H1 (cell line): ENCODE measurements at regions not wholly inside any gene's neighbourhood (a gene's known extent, or its start where the extent isn't known, plus 50 kb on each side); places are given as distances from the start of the nearest gene placed in this dataset.
"Not testable (repeated sequence)": the region's sequence is repeated elsewhere in the genome, so short reads cannot be mapped to it uniquely, and the experiment has no call there.

Experiments used
- CTCF ChIA-PET: fragments of 300-600 bp; sonication (Branson Sonifier 250); formaldehyde crosslinking; loops from one replicate; lab custom pipeline; 2021; ENCODE audit not compliant: partially characterized antibody; lab: Charles Lee
- POLR2A ChIA-PET: fragments of 300-600 bp; sonication (Branson Sonifier 250); formaldehyde crosslinking; loops from one replicate; lab custom pipeline; 2021; ENCODE audit warnings: inconsistent platforms; ENCODE audit not compliant: partially characterized antibody; lab: Charles Lee
- DNase-seq, 2 experiments: peaks; one replicate each; pipeline versions ENCODE4 v3.0.0 to v3.0.0-alpha.2; 2010 to 2022; ENCODE audit warnings: low spot score in 2 of 2, low read depth in 1 of 2, mixed read lengths in 1 of 2
- FAIRE-seq: peaks from 2 replicates; lab custom pipeline; 2011; peaks lifted over from hg19 to GRCh38; lab: Jason Lieb, UNC
- H2AFZ ChIP-seq: 2 replicates; pipeline ENCODE4 v1.8.1; 2012; ENCODE audit warnings: low read length, inconsistent platforms
- H2AK5ac ChIP-seq: 2 replicates; pipeline ENCODE4 v1.6.1; 2013; ENCODE audit warnings: low read depth, low read length
- H2BK120ac ChIP-seq: replicated peaks from 2 replicates; pipeline ENCODE3; 2013; ENCODE audit warnings: low read depth, low read length, inconsistent platforms
- H2BK12ac ChIP-seq: 2 replicates; pipeline ENCODE4 v1.6.1; 2013; ENCODE audit warnings: low read depth, low read length
- H2BK15ac ChIP-seq: 2 replicates; pipeline ENCODE4 v1.6.1; 2013; ENCODE audit warnings: low read length
- H2BK20ac ChIP-seq: 2 replicates; pipeline ENCODE4 v1.6.1; 2013; ENCODE audit warnings: low read length
- H2BK5ac ChIP-seq: 2 replicates; pipeline ENCODE4 v1.6.1; 2013; ENCODE audit warnings: low read depth, low read length
- H3K14ac ChIP-seq: 2 replicates; pipeline ENCODE4 v1.6.1; 2013; ENCODE audit warnings: inconsistent platforms; ENCODE audit not compliant: insufficient read length
- H3K18ac ChIP-seq: 2 replicates; pipeline ENCODE4 v1.6.1; 2013; ENCODE audit warnings: low read length; ENCODE audit errors: extremely low read depth
- H3K23ac ChIP-seq: 2 replicates; pipeline ENCODE4 v1.6.1; 2013; ENCODE audit warnings: inconsistent platforms; ENCODE audit not compliant: insufficient read length
- H3K23me2 ChIP-seq: 2 replicates; pipeline ENCODE4 v1.6.1; 2013; ENCODE audit warnings: low read depth, low read length
- H3K27ac ChIP-seq: 2 replicates; pipeline ENCODE4 v1.6.1; 2011; ENCODE audit warnings: low read depth, low read length, inconsistent platforms
- H3K27me3 ChIP-seq, 4 experiments: replicated peaks in 1 of 4; 1 replicate in 1 of 4; 2 replicates in 3 of 4; pipeline versions ENCODE4 v1.6.1 to v1.8.1; 2011 to 2013; ENCODE audit warnings: low read length in 3 of 4, mild to moderate bottlenecking in 3 of 4, inconsistent platforms in 2 of 4, mixed read lengths in 2 of 4, moderate library complexity in 1 of 4; ENCODE audit not compliant: control insufficient read depth in 3 of 4, insufficient read depth in 3 of 4; ENCODE audit errors: extremely low read depth in 1 of 4
- H3K36me3 ChIP-seq, 4 experiments: 2 replicates each; pipeline versions ENCODE4 v1.6.1 to v1.8.1; 2011 to 2013; ENCODE audit warnings: mild to moderate bottlenecking in 4 of 4, low read length in 3 of 4, moderate library complexity in 2 of 4, control low read depth in 1 of 4, inconsistent platforms in 1 of 4; ENCODE audit not compliant: insufficient read depth in 4 of 4, control insufficient read depth in 2 of 4
- H3K4ac ChIP-seq: replicated peaks from 2 replicates; pipeline ENCODE3; 2013; ENCODE audit warnings: low read length, low read depth, mixed read lengths, inconsistent platforms; ENCODE audit not compliant: insufficient read length
- H3K4me1 ChIP-seq, 4 experiments: replicated peaks in 1 of 4; 1 replicate in 1 of 4; 2 replicates in 3 of 4; pipeline versions ENCODE4 v1.6.1 to v1.8.1; 2011 to 2013; ENCODE audit warnings: low read length in 3 of 4, inconsistent platforms in 2 of 4, mixed read lengths in 1 of 4; ENCODE audit not compliant: insufficient read depth in 4 of 4, control insufficient read depth in 3 of 4
- H3K4me2 ChIP-seq, 2 experiments: 2 replicates each; pipeline versions ENCODE4 v1.6.1 to v1.8.1; 2011 to 2013; ENCODE audit warnings: low read depth in 2 of 2, low read length in 2 of 2, control low read depth in 1 of 2, inconsistent platforms in 1 of 2, mild to moderate bottlenecking in 1 of 2; ENCODE audit not compliant: insufficient read depth in 1 of 2
- H3K4me3 ChIP-seq, 4 experiments: fragments of 200-600, 300-600 bp in 1 of 4; sonication (generic), shearing (Covaris generic), sonication (Bioruptor Twin) in 1 of 4; 2 replicates each; pipeline versions ENCODE4 v1.5.1 to v1.8.1; 2011 to 2016; ENCODE audit warnings: low read length in 4 of 4, low read depth in 3 of 4, control low read depth in 2 of 4, inconsistent platforms in 2 of 4, mild to moderate bottlenecking in 2 of 4, mixed read lengths in 1 of 4, moderate library complexity in 1 of 4; ENCODE audit not compliant: insufficient read depth in 2 of 4; ENCODE audit errors: extremely low read depth in 1 of 4
- H3K56ac ChIP-seq: replicated peaks from 2 replicates; pipeline ENCODE3; 2013; ENCODE audit warnings: low read depth, mild to moderate bottlenecking, mixed read lengths, low read length, inconsistent platforms; ENCODE audit not compliant: insufficient read length
- H3K79me1 ChIP-seq: 2 replicates; pipeline ENCODE4 v1.6.1; 2013; ENCODE audit warnings: low read depth, low read length, control low read depth
- H3K79me2 ChIP-seq, 2 experiments: 2 replicates each; pipeline versions ENCODE4 v1.6.1 to v1.8.1; 2012 to 2013; ENCODE audit warnings: low read length in 2 of 2, mild to moderate bottlenecking in 2 of 2, inconsistent platforms in 1 of 2; ENCODE audit not compliant: insufficient read depth in 2 of 2, control insufficient read depth in 1 of 2
- H3K9ac ChIP-seq, 4 experiments: replicated peaks in 1 of 4; 1 replicate in 1 of 4; 2 replicates in 3 of 4; pipeline versions ENCODE4 v1.6.1 to v1.8.1; 2011 to 2013; ENCODE audit warnings: low read depth in 3 of 4, low read length in 3 of 4, control low read depth in 2 of 4, mild to moderate bottlenecking in 2 of 4, moderate library complexity in 2 of 4, inconsistent platforms in 1 of 4; ENCODE audit errors: extremely low read depth in 1 of 4
- H3K9me3 ChIP-seq, 2 experiments: 2 replicates each; pipeline versions ENCODE4 v1.6.1 to v1.8.1; 2012 to 2013; ENCODE audit warnings: mild to moderate bottlenecking in 2 of 2, moderate library complexity in 2 of 2, control low read depth in 1 of 2, inconsistent platforms in 1 of 2, low read depth in 1 of 2, low read length in 1 of 2, mixed read lengths in 1 of 2; ENCODE audit not compliant: insufficient read depth in 2 of 2
- H4K20me1 ChIP-seq, 2 experiments: replicated peaks in 1 of 2; 2 replicates each; pipeline versions ENCODE3 to v1.8.1; 2011 to 2013; ENCODE audit warnings: inconsistent platforms in 2 of 2, low read length in 2 of 2, mild to moderate bottlenecking in 1 of 2; ENCODE audit not compliant: insufficient read depth in 2 of 2, control insufficient read depth in 1 of 2
- H4K5ac ChIP-seq: 2 replicates; pipeline ENCODE4 v1.6.1; 2013; ENCODE audit warnings: low read length, low read depth, mixed read lengths, inconsistent platforms; ENCODE audit not compliant: insufficient read length
- H4K8ac ChIP-seq: 2 replicates; pipeline ENCODE4 v1.8.0; 2013; ENCODE audit warnings: mild to moderate bottlenecking, moderate library complexity, low read length, inconsistent platforms; ENCODE audit not compliant: insufficient read depth; ENCODE audit errors: extremely low read depth
- H4K91ac ChIP-seq: replicated peaks from 2 replicates; pipeline ENCODE3; 2013; ENCODE audit warnings: low read length, mixed read lengths, inconsistent platforms; ENCODE audit not compliant: insufficient read length
- WGBS, 2 experiments: shearing (Covaris generic) in 1 of 2; methylation state at CpG; one replicate each; pipeline versions ENCODE4 v1.1.6 to v1.1.7; 2013 to 2015; ENCODE audit warnings: low lambda C conversion rate in 2 of 2, mixed read lengths in 2 of 2, inconsistent platforms in 1 of 2, low coverage in 1 of 2, missing lambda C conversion rate in 1 of 2; ENCODE audit not compliant: insufficient replicate concordance in 2 of 2, insufficient coverage in 1 of 2, insufficient read length in 1 of 2; ENCODE audit errors: extremely low coverage in 1 of 2, missing lambda C conversion rate in 1 of 2; 5-methylcytosine and 5-hydroxymethylcytosine counted together

GRCh38 chr1:83479591-83480239 lies 519.2 kb downstream of the TTLL7 start:
- H3K4me3 ChIP-seq, H3K27me3 ChIP-seq, H4K5ac ChIP-seq, H3K18ac ChIP-seq, POLR2A ChIA-PET, FAIRE-seq, H3K4me1 ChIP-seq, H3K14ac ChIP-seq, H2AFZ ChIP-seq, H3K9me3 ChIP-seq, H3K56ac ChIP-seq, H3K4ac ChIP-seq, H3K23me2 ChIP-seq, DNase-seq, H3K9ac ChIP-seq, H3K79me2 ChIP-seq, H4K8ac ChIP-seq, H2BK5ac ChIP-seq, CTCF ChIA-PET, H3K4me2 ChIP-seq, H2BK20ac ChIP-seq, H3K36me3 ChIP-seq, H3K23ac ChIP-seq, H2AK5ac ChIP-seq, H2BK120ac ChIP-seq, H2BK15ac ChIP-seq, H4K91ac ChIP-seq, H4K20me1 ChIP-seq, H3K79me1 ChIP-seq, H3K27ac ChIP-seq, H2BK12ac ChIP-seq: not testable (repeated sequence)
- 93% methylated on average over 4 of the region's 5 CpGs; no CpG with 5 or more reads in 1 of the 2 experiments for WGBS, 2 experiments

GRCh38 chr1:83478127-83478526 lies 520.8 kb downstream of the TTLL7 start:
- FAIRE-seq, H3K27ac ChIP-seq, POLR2A ChIA-PET, H3K14ac ChIP-seq, H3K36me3 ChIP-seq, H3K27me3 ChIP-seq, DNase-seq, H2BK5ac ChIP-seq, H2BK15ac ChIP-seq, H3K18ac ChIP-seq, H3K9me3 ChIP-seq, H2BK12ac ChIP-seq, H4K5ac ChIP-seq, CTCF ChIA-PET, H3K56ac ChIP-seq, H3K23ac ChIP-seq, H4K8ac ChIP-seq, H4K20me1 ChIP-seq, H3K4ac ChIP-seq, H2BK20ac ChIP-seq, H2AK5ac ChIP-seq, H3K79me1 ChIP-seq, H4K91ac ChIP-seq, H3K9ac ChIP-seq, H3K4me1 ChIP-seq, H2BK120ac ChIP-seq, H3K4me2 ChIP-seq, H3K23me2 ChIP-seq, H3K79me2 ChIP-seq, H3K4me3 ChIP-seq, H2AFZ ChIP-seq: not testable (repeated sequence)
- WGBS, 2 experiments, result 88% methylated on average over 3 of the region's 3 CpGs; no CpG with 5 or more reads in 1 of the 2 experiments
